GM12892 (cell line): ENCODE measurements at regions not wholly inside any gene's neighbourhood (a gene's known extent, or its start where the extent isn't known, plus 50 kb on each side); places are given as distances from the start of the nearest gene placed in this dataset.

Experiments used
- POLR2A ChIP-seq: IDR thresholded peaks from 2 replicates; pipeline ENCODE4 v1.6.1; 2011; ENCODE audit warnings: low read depth, low read length, control low read depth
- POLR2AphosphoS5 ChIP-seq: IDR thresholded peaks from 2 replicates; pipeline ENCODE4 v1.6.1; 2011; ENCODE audit warnings: low read depth, low read length, control low read depth
- TAF1 ChIP-seq: IDR thresholded peaks from 2 replicates; pipeline ENCODE4 v1.6.1; 2011; ENCODE audit warnings: low read depth, mild to moderate bottlenecking, control low read depth, low read length, borderline replicate concordance

GRCh38 chr6:19609972-19610641 is 227.1 kb upstream of the ID4 start:
- TF ChIP-seq TAF1 (no peak), POLR2A (no peak), POLR2AphosphoS5 (no peak)
